Astrocyte of the cerebellum (primary cell): ENCODE measurements at regions not wholly inside any gene's neighbourhood (a gene's known extent, or its start where the extent isn't known, plus 50 kb on each side); places are given as distances from the start of the nearest gene placed in this dataset.
A peak's percentile ranks its signal among the peaks of the same experiment; 100 is the strongest.

Experiments
- DNase-seq: peaks from one replicate; pipeline ENCODE4 v3.0.0-alpha.2; 2011; ENCODE audit warnings: low read depth
- H3K4me3 ChIP-seq: 2 replicates; pipeline ENCODE4 v1.5.1; 2011; ENCODE audit warnings: mild to moderate bottlenecking, low read depth, low read length, moderate library complexity
- in situ Hi-C: cut with HindIII; loops from 2 replicates; pipeline ENCODE4 v1.10.0; 2017; ENCODE audit warnings: low sequenced_read_pairs
- TF ChIP-seq, protein P1 (sequence below): IDR thresholded peaks from 2 replicates; pipeline ENCODE4 v1.5.1; 2012; ENCODE audit warnings: low read length, low read depth, moderate library complexity, mild to moderate bottlenecking; ENCODE audit errors: missing control alignments

DNA sequence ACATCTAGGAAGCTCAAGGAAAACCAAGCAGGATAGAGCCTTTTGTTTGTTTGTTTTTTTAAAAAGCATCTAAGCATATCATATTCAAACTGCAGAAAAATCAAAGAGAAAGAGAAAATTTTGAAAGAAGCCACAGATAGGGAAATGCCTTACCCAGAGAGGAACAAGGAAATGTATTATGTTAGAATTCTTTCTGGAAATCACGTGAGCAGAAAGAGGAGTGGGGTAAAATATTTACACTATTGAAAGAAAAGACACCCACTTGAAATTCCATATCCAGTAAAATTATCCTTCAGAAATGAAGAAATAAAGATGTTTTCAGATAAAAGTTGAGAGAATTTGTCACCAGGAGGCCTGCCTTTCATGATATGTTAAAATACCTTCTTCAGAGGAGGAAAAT, 775.7 kb upstream of the IGFBP3 start:
- no peak overlapping the region for H3K4me3 ChIP-seq
- no peak for DNase-seq
- in situ Hi-C loops = no loop called here
- TF ChIP-seq, protein P1, sequence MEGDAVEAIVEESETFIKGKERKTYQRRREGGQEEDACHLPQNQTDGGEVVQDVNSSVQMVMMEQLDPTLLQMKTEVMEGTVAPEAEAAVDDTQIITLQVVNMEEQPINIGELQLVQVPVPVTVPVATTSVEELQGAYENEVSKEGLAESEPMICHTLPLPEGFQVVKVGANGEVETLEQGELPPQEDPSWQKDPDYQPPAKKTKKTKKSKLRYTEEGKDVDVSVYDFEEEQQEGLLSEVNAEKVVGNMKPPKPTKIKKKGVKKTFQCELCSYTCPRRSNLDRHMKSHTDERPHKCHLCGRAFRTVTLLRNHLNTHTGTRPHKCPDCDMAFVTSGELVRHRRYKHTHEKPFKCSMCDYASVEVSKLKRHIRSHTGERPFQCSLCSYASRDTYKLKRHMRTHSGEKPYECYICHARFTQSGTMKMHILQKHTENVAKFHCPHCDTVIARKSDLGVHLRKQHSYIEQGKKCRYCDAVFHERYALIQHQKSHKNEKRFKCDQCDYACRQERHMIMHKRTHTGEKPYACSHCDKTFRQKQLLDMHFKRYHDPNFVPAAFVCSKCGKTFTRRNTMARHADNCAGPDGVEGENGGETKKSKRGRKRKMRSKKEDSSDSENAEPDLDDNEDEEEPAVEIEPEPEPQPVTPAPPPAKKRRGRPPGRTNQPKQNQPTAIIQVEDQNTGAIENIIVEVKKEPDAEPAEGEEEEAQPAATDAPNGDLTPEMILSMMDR = no peak

DNA sequence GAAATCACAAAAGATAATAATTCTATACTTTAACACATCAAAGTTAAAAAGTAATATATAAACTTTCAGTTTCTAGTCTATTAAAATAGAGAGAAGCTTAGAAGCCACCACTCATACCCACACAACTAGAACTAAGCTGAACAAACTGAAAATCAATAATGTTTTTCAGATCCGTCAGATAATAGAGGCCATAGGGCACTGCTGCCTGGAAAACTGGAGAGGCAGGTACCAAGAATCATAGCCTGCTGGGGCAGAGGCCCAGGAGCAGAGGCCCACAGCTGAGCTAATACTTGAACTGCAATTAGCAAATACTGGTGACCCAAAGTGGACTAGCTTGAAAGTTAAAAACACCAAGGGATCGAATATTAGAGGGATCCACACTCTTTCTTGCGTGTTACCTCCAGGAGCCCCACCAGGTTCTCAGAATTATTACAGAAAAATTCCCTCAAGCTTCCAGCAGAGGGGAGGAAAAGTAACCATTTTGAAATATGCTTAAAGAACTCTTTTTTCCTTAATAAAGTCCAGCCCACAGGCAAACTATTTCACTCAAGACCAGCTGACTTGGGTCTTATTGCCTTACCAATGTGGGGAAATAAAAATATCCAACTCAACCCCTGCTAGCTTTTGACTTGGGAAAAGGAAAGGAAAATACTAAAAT, 774.1 kb upstream of the IGFBP3 start:
- DNase-seq = no peak
- in situ Hi-C loops = no loop called here
- TF ChIP-seq, protein P1 = peak; percentile 13
- no peak overlapping the region for H3K4me3 ChIP-seq

DNA sequence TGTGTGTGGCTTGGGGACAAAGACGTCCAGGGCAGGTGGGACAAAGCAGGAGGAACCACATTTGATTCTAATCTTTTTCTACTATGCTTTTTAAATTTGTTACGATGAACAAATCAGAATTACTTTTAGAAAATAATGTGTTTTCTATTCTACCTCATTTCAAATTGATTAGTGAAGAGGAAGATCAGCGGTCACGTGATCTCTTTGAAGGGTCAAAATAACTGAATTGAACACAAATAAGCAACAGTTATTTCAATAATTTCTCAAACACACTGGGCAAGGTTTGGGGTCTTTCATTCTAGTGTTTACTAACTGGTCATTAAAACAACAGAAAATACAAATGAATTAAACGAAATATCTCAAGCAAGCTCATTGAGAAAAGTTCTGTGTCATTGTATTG, 773.0 kb upstream of the IGFBP3 start:
- no peak for DNase-seq
- no peak overlapping the region for H3K4me3 ChIP-seq
- TF ChIP-seq, protein P1 = no peak
- in situ Hi-C loops = no loop called here

GRCh38 chr7:46687203-46687602, 766.1 kb upstream of the IGFBP3 start:
- in situ Hi-C loops = no loop called here
- TF ChIP-seq, protein P1 = no peak
- no peak overlapping the region for H3K4me3 ChIP-seq
- DNase-seq = no peak

DNA sequence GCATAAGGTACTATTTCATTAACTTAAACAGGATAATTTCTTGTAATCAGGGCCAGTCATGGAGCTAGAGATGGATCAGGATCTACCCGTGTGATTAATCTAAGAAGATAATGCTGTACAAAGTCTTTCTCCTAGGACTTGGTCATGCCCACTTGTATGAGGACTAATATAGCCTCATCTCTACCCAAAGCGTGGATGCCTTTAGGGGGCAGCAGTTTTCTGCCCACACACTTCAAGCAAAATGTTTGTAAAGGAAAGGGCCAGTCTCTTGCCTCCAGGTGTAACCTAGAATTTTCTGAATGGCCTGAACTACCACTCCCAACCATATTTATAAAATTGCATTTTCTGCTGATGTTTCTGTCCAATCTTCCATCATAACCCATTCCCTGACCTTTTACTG, 764.0 kb upstream of the IGFBP3 start:
- DNase-seq = no peak
- TF ChIP-seq, protein P1 = no peak
- in situ Hi-C loops = no loop called here
- H3K4me3 ChIP-seq = no peak overlapping the region

GRCh38 chr7:46682836-46683624, 762.0 kb upstream of the IGFBP3 start:
- TF ChIP-seq, protein P1 = no peak
- in situ Hi-C loops = no loop called here

More at GRCh38 chr7:46682836-46683624, 762.0 kb upstream of the IGFBP3 start:
- no peak overlapping the region for H3K4me3 ChIP-seq
- peak; percentile 16 for DNase-seq
